Subcutaneous abdominal adipose tissue (tissue), 5 donors: ENCODE measurements at regions not wholly inside any gene's neighbourhood (a gene's known extent, or its start where the extent isn't known, plus 50 kb on each side); places are given as distances from the start of the nearest gene placed in this dataset.

Experiments
- H3K27ac ChIP-seq: one replicate; pipeline ENCODE4 v1.7.0; 2013; ENCODE audit warnings: low read depth, mild to moderate bottlenecking, inconsistent platforms, low read length, moderate library complexity
- H3K27me3 ChIP-seq, 5 donors: one replicate each; pipeline ENCODE4 v1.7.0; 2013; ENCODE audit warnings: low read length in 5 of 5, inconsistent platforms in 1 of 5; ENCODE audit not compliant: control insufficient read depth in 5 of 5, insufficient read depth in 4 of 5
- H3K36me3 ChIP-seq, 5 donors: one replicate each; pipeline ENCODE4 v1.7.0; 2013; ENCODE audit warnings: low read length in 5 of 5; ENCODE audit not compliant: control insufficient read depth in 5 of 5, insufficient read depth in 5 of 5
- H3K4me1 ChIP-seq, 5 donors: one replicate each; pipeline ENCODE4 v1.7.0; 2013; ENCODE audit warnings: low read length in 5 of 5, mild to moderate bottlenecking in 3 of 5, moderate library complexity in 1 of 5; ENCODE audit not compliant: control insufficient read depth in 5 of 5, insufficient read depth in 5 of 5
- H3K4me3 ChIP-seq, 5 donors: one replicate each; pipeline ENCODE4 v1.7.0; 2013; ENCODE audit warnings: low read length in 5 of 5, low read depth in 1 of 5
- H3K9ac ChIP-seq, 5 donors: one replicate each; pipeline ENCODE4 v1.7.0; 2013; ENCODE audit warnings: low read length in 5 of 5, mild to moderate bottlenecking in 4 of 5, moderate library complexity in 3 of 5
- H3K9me3 ChIP-seq, 5 donors: one replicate each; pipeline ENCODE4 v1.7.0; 2013; ENCODE audit warnings: low read length in 5 of 5; ENCODE audit not compliant: control insufficient read depth in 5 of 5
- donor health status: healthy.
- donor health status: healthy.
- donor health status: healthy.
- donor health status: healthy.
- donor health status: healthy.

- Histone ChIP-seq H3K9ac (no peak overlapping the region), H3K27ac (no peak overlapping the region), H3K4me1 (no peaks in the 10 kb centered on the region), H3K9me3 (peaks cover 0 to 7% (median 4%) of the 10 kb centered on the region in 5 donors), H3K36me3 (no peaks in the 10 kb centered on the region), H3K4me3 (no peak overlapping the region), H3K27me3 (no peaks in the 10 kb centered on the region)
Observed at GRCh38 chr6:156082012-156082411, 626.4 kb upstream of the NOX3 start.

DNA sequence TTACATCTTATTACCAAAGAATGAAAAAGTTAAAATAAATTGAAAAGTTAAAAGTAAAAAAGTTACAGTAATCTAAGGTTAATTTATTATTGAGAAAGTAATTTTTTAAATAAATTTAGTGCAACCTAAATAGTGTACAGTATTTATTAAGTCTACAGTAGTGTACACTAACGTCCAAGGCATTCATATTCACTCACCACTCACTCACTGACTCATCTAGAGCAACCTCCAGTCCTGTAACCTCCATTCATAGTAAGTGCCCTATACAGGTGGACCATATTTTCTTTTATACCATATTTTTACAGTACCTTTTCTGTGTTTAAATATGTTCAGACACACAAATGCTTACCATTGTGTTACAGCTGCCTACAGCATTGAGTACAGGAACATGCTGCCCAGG lies 624.7 kb upstream of the NOX3 start:
- H3K9ac ChIP-seq: no peak overlapping the region
- H3K4me1 ChIP-seq: no peaks in the 10 kb centered on the region
- no peak overlapping the region for H3K27ac ChIP-seq
- peaks cover 0 to 5% (median 0%) of the 10 kb centered on the region in 5 donors for H3K9me3 ChIP-seq
- no peak overlapping the region for H3K4me3 ChIP-seq
- no peaks in the 10 kb centered on the region for H3K27me3 ChIP-seq
- H3K36me3 ChIP-seq: no peaks in the 10 kb centered on the region

DNA sequence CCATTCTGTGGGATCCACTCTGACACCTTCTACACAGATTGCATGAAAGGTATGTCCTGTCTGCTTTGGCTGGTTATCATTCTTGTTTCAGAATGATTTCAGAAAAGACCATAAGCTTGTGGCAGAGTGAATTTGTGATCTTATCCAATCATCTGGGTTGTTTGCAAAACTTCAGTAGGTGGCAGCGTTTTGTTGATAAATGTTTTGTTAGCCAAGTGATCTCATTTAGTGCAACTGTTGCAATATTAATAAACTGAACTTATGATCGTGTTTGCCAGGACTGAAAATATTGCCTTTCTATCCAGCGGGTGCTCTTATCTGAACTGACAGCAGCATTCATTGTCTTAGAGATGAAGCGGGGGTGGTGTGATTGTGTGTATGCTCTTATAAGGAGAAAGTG lies 613.2 kb upstream of the NOX3 start:
- Histone ChIP-seq H3K27me3 (no peaks in the 10 kb centered on the region), H3K36me3 (no peaks in the 10 kb centered on the region), H3K9ac (no peak overlapping the region), H3K27ac (no peak overlapping the region), H3K4me1 (no peaks in the 10 kb centered on the region), H3K9me3 (no peaks in the 10 kb centered on the region), H3K4me3 (no peak overlapping the region)

DNA sequence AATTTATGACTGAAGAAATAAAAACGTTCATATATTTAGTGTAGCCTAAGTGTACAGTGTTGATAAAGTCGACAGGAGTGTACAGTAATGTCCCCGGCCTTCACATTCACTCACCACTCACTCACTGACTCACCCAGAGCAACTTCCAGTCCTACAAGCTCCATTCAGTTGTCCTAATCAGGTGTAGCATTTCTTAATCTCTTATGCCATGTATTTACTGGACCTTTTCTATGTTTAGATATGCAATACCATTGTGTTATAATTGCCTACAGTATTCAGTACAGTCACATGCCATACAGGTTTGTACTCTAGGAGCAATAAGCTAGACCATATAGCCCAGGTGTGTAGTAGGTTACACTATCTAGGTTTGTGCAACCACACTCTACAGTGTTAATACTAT lies 610.2 kb upstream of the NOX3 start:
- H3K27ac ChIP-seq: no peak overlapping the region
- H3K4me3 ChIP-seq: no peak overlapping the region
- H3K4me1 ChIP-seq: no peaks in the 10 kb centered on the region
- H3K9ac ChIP-seq: no peak overlapping the region
- no peaks in the 10 kb centered on the region for H3K9me3 ChIP-seq
- H3K36me3 ChIP-seq: no peaks in the 10 kb centered on the region
- no peaks in the 10 kb centered on the region for H3K27me3 ChIP-seq

DNA sequence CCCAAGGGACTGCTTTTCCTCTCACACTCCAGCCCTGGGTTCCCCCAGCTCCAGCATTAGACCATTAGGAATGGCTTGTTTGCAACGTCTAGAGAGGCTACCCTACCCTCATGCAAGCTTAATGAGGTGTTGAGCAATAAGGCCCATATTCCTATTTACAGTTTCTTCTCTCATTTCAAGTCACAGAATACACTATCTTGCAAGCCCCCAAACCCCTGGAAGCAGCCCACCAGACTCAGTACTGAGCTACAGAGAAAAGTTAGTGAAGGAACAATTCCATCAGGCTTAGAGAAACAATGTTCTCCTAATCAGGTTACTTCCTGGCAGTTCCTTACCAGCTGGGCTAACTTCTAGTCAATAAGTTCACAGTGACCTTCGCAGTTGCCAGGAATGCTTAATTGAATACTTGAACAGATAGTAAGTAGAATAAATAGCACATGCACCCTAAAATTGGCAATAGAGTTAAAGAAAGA lies 606.5 kb upstream of the NOX3 start:
- no peak overlapping the region for H3K4me3 ChIP-seq
- H3K27me3 ChIP-seq: no peaks in the 10 kb centered on the region
- H3K4me1 ChIP-seq: no peaks in the 10 kb centered on the region
- H3K36me3 ChIP-seq: no peaks in the 10 kb centered on the region
- no peak overlapping the region for H3K27ac ChIP-seq
- peaks cover 0 to 5% (median 0%) of the 10 kb centered on the region in 5 donors for H3K9me3 ChIP-seq
- no peak overlapping the region for H3K9ac ChIP-seq

GRCh38 chr6:156061465-156061864 lies 605.8 kb upstream of the NOX3 start:
- Histone ChIP-seq H3K9ac (no peak overlapping the region), H3K36me3 (no peaks in the 10 kb centered on the region), H3K4me3 (no peak overlapping the region), H3K4me1 (no peaks in the 10 kb centered on the region), H3K27me3 (no peaks in the 10 kb centered on the region), H3K27ac (no peak overlapping the region), H3K9me3 (peaks cover 0 to 8% (median 0%) of the 10 kb centered on the region in 5 donors)

DNA sequence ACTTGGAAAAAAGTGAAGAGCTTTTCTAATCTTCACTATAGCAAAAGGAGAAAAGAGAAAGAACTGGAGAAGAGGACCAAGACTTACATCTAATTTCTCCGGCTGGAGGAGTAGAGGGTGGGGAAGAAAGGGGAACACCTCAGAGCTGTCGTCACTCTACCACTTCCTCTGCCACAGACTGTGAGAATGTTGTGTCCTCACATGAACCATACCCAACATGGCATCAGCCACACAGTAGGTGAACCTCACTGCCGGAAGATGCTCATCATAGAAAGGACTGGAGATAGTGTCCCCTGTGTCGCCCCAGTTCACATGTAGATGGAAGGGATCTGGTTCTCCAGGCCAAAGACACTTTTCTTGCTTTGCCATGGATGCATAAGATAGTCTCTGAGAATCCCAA lies 604.4 kb upstream of the NOX3 start:
- Histone ChIP-seq H3K36me3 (no peaks in the 10 kb centered on the region), H3K9ac (no peak overlapping the region), H3K4me3 (no peak overlapping the region), H3K27ac (no peak overlapping the region), H3K27me3 (no peaks in the 10 kb centered on the region), H3K9me3 (peaks cover 0 to 13% (median 4%) of the 10 kb centered on the region in 5 donors), H3K4me1 (no peaks in the 10 kb centered on the region)

- Histone ChIP-seq H3K36me3 (no peaks in the 10 kb centered on the region), H3K27me3 (no peaks in the 10 kb centered on the region), H3K9me3 (peaks cover 0 to 13% (median 4%) of the 10 kb centered on the region in 5 donors), H3K27ac (no peak overlapping the region), H3K9ac (no peak overlapping the region), H3K4me1 (no peaks in the 10 kb centered on the region), H3K4me3 (no peak overlapping the region)
Observed at GRCh38 chr6:156058356-156058755, 602.7 kb upstream of the NOX3 start.

DNA sequence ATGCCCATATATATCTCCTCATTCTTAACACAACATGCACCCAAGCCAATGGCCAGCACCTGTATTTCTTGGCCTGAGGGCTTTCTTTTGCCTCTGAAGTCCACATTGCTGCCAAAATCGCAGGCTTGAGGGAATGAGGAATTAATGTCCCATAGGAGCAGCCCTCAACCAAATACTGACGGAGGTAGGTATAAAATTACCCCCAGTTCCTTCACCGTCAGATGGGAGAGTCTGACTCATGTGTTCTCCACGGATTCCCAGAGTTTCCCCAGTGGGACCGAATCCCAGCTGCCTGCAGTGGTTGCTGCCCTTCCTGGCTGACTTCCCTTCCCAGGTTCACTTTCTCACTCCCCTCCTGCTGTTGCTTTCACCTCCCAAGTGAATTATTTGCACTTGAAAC lies 602.2 kb upstream of the NOX3 start:
- H3K9me3 ChIP-seq: peaks cover 0 to 13% (median 4%) of the 10 kb centered on the region in 5 donors

GRCh38 chr6:156056085-156056484 lies 600.4 kb upstream of the NOX3 start:
- Histone ChIP-seq H3K36me3 (no peaks in the 10 kb centered on the region), H3K9me3 (peaks cover 0 to 13% (median 4%) of the 10 kb centered on the region in 5 donors), H3K27me3 (no peaks in the 10 kb centered on the region), H3K4me1 (no peaks in the 10 kb centered on the region), H3K4me3 (no peak overlapping the region), H3K27ac (no peak overlapping the region), H3K9ac (no peak overlapping the region)

More for the DNA sequence above, 602.2 kb upstream of the NOX3 start:
- Histone ChIP-seq H3K9ac (no peak overlapping the region), H3K27ac (no peak overlapping the region), H3K36me3 (no peaks in the 10 kb centered on the region), H3K4me3 (no peak overlapping the region), H3K27me3 (no peaks in the 10 kb centered on the region), H3K4me1 (no peaks in the 10 kb centered on the region)

DNA sequence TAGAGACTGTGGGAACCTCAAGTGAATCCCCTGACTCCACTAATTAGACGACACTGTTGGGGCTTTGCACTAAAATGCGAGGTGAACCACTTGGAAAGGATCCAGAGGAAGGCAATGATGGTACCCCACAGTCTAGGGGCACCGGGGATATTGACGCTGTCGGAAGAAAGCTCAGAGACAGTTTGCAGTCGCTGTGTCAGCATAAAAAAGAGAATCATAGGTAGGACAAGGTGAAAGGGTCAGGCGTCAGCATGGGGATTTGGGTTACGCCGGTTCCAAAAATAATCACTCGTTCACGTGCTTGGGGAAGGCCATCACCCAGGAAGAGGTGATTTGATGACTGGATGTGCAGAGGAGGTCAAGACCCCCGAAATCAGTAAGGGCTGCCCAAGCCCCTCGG lies 598.0 kb upstream of the NOX3 start:
- Histone ChIP-seq H3K27ac (no peak overlapping the region), H3K27me3 (no peaks in the 10 kb centered on the region), H3K4me1 (no peaks in the 10 kb centered on the region), H3K9me3 (peaks cover 0 to 13% (median 6%) of the 10 kb centered on the region in 5 donors), H3K36me3 (no peaks in the 10 kb centered on the region), H3K4me3 (no peak overlapping the region), H3K9ac (no peak overlapping the region)
